Stimulated activated CD4-positive, alpha-beta T cell treated with anti-CD3 and anti-CD28 coated beads, TNF-alpha, amount 100 ng/mL, for 24 hours (primary cell): ENCODE measurements at regions not wholly inside any gene's neighbourhood (a gene's known extent, or its start where the extent isn't known, plus 50 kb on each side); places are given as distances from the start of the nearest gene placed in this dataset.
"Not testable (repeated sequence)": the region's sequence is repeated elsewhere in the genome, so short reads cannot be mapped to it uniquely, and the experiment has no call there.

ENCODE experiments used
- DNase-seq, 3 experiments: peaks; one replicate each; pipeline ENCODE4 v3.0.0-alpha.2; 2020; ENCODE audit warnings: low read depth in 3 of 3

GRCh38 chr12:54105809-54106208 lies 52.2 kb downstream of the HOXC4 start:
- not testable (repeated sequence) for DNase-seq

GRCh38 chr12:54106252-54106651 lies 52.6 kb downstream of the HOXC4 start:
- DNase-seq = not testable (repeated sequence)

- not testable (repeated sequence) for DNase-seq
Measured at GRCh38 chr12:54106803-54107579, 53.4 kb downstream of the HOXC4 start.

DNA sequence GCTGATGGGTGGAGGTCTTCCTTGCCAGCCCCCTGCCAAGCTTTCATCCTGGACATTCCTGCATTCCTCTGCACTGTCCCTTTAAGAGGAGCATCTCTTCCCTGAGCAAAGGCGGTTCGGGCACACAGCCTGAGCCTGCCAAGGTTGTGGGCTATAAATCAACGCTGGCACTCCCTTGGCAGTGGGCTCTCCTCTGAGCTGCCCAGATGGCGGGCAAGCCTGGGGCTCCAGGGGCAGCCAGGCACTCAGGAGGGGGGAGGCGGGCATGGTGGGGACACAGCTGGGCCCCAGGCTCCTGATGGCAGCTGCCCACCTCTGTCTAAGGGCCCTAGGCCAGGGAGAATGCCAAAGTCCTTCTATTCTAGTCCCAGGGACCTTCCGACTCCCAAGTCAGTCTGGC lies 58.7 kb downstream of the HOXC4 start:
- DNase-seq = not testable (repeated sequence)

DNA sequence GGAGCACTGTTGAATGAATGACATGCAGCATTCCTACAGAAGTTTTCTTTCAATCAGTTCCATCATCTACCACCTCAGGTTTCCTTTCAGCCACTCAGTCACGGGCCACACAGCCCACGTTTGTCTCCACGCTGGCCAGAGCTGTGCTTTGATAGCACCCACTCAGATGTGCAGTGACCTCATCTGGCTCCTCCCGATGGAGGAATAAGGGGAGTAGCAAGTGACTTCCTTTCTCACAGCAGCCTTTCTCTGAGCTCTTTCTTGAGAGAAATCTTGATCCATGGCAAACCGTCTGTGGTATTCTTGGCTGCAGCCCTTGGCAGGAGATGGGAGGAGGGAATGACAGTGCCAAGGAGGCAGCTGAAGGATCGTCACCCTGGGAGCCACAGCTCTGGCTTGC lies 62.4 kb downstream of the HOXC4 start:
- not testable (repeated sequence) for DNase-seq

DNA sequence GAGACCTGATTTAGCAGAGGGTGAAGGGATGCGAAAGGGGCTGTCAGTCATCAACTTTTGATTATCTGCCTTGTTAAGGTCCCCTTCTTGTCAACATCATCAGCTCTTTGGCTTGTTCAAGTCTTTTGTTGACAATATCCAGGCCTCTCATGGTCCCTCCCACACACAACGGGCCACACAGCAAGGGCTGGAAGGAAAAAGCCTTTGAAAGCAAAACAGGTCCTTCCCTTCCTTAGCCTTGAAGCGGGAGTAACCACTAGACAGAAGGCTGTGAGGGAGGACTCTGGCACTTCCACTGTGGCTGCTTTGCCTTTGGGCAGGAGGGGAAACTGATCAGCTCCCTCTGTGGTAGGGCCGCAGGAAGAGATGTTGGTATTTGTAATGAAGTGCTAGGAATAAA lies 63.8 kb downstream of the HOXC4 start:
- DNase-seq = not testable (repeated sequence)

- DNase-seq = not testable (repeated sequence)
Measured at GRCh38 chr12:54119082-54119481, 65.4 kb downstream of the HOXC4 start.

GRCh38 chr12:54123981-54124380 lies 64.8 kb downstream of the SMUG1 start:
- not testable (repeated sequence) for DNase-seq

DNA sequence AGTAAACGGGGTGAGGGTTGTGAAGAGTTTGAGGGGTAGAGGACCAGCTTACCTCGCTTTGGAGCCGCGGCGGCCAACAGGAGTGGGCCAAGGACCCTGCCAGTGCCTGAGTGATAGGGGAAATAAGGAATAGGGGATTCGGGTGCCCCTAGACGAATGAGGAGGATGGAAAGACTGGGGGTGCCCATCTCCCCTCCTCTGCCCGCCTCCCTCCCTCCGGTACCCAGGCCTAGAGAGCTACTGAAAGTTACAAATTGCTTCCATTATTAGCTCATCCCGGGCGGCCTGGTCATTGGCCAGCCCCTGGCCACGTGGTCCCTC lies 63.1 kb downstream of the SMUG1 start:
- not testable (repeated sequence) for DNase-seq

DNA sequence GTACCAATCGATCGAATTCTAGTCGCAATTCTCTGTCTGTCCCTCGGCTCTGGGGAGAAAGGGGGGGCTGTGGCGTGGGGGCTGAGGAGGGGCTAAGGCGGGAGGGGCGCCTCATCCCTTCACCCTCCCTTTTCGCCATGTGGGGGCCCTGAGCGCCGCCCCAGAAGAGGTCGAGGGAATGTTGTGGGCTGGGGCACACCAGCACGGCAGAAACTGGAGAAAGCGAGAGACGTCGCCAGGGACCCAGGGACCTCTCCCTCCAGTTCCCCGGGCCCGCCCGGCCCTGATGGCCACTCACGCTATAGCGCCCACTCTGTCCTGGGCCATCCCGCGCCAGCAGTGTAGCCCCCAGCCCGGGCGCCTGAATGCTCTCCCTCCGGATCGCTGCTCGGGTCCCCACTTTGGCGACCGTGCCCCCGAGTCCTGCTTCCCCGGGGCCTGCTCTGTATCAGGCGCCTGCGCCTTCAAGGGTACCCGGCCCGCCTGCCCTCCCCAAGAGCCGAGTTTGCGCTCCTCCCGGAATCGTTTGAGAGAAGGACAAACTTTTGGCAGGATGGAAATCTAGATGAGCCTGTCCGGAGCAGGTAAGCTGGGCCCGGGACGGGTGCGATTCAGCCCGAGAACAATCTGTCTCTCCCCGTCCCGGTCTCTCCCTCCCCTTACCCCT lies 62.6 kb downstream of the SMUG1 start:
- no peak for DNase-seq

GRCh38 chr12:54126696-54127537 lies 61.9 kb downstream of the SMUG1 start:
- peak in 1 of 3 experiments; percentile 21 for DNase-seq

- DNase-seq = no peak
Measured at GRCh38 chr12:54127538-54128259, 61.1 kb downstream of the SMUG1 start.

DNA sequence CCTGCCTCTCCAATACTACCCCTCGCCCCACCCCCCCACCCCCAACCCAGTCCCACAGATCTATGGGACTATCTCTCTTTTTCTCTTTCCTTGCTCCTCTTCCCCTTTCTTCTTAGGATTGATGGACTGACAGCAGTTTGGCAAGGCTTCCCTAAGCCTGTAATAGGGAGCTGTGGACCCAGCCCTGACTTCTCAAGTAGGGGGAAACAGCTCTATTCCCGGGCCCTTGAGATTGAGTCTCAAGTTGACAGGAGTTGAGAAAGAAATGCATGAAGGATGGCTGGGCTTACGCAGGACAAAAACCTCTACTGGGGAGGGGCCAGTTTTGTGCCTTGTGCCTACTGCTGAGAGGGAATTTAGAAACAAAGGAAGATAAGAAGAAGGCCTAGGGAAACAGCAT lies 60.4 kb downstream of the SMUG1 start:
- DNase-seq = no peak

DNA sequence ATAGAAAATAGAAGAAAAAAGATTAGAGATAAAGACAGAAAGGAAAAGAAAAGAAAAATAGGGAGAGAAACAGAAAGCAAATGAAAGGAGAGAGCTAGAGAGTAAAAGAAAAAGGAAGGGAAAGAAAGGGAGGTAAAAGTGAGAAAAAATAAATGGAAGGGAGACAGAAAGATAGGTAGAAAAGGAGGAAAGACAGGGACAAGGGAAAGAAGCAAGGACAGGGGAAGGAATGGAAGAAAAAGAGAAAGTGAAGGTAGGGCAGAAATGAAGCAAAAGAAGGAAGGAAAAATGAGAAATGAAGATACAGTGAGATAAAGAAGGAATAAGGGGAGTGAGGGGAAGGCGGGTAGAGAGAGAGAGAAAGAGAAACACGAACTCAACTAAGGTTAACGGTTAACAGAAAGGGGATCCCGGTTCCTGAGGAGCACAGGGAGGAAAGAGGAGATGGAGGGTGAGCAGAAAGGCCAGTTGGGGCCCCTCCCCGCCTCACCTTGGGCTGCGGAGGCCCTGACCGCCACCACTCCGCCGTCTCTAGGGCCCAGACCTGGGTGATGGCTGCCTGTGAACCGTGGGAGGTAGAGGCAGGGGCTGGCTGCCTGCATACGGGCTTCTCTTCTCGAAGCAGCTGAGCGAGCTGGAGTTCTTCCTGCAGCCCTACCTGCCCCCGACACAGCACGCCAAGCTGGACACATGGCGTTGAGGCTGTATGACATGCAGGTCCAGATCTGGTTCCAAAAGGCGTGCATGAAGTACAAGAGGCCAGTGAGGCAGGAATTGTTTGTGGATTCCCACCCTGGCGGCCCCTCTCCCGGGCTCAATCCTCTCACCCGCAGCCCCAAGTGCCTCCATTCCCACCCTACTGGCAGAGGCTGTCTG lies 59.5 kb downstream of the SMUG1 start:
- no peak for DNase-seq
